GM21529 (cell line): ENCODE measurements at regions not wholly inside any gene's neighbourhood (a gene's known extent, or its start where the extent isn't known, plus 50 kb on each side); places are given as distances from the start of the nearest gene placed in this dataset.

Experiments
- ATAC-seq: cut with Tn5 transposase; IDR thresholded peaks from one replicate; pipeline ENCODE4 v1.9.1; 2021; ENCODE audit not compliant: unreplicated experiment

DNA sequence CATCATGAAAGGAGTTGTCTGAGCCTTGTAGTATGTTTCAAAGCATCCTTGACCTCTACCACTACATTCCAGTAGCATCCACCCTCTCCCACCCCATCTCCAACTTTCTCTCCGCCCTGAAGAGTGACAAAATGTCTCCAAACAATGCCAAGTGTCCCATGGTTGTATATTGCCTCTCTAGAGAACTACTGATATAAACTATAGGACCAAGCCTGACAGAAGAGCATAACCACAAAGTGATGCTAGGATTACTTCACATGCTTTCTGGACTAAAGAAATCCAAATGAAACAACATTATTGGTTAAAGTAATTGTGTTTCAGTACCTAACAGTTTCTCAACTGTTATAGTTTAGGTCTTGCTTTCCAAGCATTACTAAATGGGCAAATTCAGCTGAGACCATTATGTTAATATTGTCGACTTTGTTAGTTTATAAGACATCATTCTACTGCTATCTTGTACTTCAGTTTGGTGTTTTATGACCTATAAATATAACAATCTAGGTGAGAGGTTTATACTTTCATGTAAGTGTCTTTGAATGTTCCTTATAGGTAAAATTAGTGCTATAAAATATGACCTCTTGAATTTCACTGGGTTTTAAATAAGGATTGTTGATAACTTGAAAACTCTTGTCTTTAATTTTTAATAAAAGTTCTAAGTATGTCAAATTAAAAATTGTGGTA is 117.4 kb downstream of the SUCNR1 start:
- ATAC-seq, result no peak

DNA sequence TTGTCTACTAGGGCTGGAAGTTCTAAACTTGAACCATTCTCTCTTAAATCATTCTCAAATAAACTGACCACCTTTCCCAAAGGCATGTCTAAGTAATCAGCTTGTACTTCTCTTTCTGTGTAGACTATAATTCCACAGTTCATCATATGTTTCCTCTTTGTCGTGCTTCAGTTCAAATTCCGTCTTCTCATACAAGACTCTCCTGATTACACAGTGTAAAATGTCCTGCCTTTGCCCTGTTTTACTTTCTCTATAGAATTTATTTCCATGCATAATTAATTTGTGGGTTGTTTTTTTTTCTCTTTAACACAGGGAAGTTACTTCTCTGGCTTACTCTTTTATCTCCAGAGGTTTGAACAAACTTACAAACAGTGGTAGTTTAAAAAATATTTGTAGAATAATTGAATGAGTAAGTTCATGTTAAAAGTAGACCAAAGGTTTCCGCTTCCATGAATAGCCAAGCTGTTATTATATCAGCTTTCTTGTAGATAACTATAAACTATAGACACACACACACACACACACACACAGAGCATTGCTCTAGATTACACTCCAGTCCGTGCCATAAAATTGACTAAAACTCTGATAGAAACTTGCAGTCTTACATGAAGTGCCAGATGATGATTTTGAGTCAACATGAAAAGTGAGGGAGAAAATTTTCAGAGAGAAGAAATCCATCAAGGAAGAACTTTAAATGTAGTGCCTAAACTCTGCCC is 119.0 kb downstream of the SUCNR1 start:
- ATAC-seq, result no peak

DNA sequence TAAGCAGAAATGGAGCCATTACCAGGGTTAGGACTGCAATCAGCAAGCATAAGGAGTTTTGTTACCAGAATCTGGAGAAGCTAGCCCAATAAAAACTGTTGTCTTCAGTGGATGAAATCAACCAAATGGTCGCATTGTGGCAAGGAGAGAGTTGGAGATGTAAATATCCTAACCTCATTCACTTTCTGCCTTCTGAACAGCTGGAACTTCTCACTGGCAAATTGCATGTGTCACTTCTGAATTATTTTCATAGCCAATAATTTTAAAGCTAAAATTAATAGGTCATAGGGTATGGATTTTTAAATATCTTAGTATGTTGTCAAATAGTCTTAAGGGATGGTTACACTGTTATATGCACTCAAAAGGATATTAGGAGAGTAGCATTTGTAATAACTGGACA is 121.6 kb downstream of the SUCNR1 start:
- no peak for ATAC-seq

DNA sequence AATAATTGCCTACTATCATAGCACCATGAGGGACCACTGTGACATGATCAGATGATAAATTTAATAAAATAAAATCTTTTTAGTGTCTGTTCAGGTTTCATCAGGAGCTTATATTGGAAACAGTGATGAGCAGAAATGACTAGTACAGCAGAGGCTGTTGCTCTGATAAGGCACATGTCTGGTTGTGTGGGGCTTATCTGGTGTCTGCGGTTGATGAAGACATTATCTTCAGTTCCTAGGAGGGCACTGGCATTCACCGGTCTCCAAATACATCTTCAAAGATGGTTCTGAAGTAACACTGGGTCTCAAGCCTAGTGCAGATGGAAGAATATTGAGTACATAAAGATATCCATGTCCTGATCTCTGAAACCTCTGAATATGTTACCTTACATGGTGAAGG is 125.3 kb downstream of the SUCNR1 start:
- ATAC-seq, result no peak

DNA sequence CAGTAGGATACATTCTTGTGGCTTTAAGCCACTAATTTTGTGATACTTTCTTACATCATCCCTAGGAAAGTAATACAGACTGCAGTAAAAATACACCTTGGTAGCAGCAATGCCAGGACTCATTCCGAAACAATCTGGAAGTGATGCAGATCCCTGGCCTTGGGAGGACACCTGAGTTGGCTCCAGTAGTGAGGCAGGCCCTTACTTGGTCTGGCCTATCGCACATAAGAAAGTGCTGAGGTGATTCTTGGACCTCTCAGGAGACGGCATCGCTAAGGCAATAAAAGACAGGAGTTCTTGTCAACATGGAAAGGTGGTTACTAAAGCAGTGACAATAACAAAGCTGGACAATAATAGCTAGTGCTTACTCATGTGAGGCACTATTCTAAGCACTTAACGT is 126.5 kb downstream of the SUCNR1 start:
- no peak for ATAC-seq

DNA sequence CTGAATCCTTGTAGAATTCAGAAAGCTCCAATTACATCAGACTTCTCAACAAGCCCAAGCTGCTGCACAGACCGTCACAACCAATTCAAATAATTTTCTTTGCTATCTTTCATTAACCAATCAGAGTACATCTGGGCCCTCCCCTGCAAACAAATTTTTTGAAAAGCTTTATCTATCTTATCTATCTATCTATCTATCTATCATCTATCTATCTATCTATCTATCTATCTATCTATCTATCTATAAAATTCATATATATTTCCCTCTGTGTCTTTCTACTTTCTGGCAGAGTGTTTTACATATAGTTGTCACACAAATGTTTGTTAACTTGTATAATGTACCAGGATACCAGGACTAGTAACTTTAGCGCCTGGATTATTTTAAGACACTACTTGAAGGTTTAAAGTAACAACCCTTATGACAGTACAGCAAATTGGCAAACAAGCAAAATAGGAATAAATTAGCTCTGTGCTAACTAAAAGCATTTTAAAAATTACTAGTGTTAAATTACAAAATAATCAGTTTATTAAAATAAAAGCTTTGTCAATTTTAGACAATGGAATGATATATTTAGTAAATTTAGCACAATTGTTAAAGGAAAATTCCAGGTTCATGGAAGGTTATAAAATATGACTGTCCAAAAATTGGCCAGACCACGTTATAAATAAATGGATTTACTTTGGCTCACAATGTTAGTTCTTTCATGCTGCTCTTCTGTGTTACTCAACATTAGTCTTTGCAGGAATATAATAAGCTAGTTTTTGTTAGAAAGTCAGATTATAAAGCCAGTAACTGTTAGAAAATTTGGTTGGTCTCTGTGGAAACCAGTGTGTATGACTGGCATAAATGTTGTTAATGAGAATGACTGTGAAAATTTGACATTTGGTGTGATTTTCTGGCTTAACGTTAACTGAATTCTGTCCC is 138.6 kb downstream of the SUCNR1 start:
- ATAC-seq, result no peak

DNA sequence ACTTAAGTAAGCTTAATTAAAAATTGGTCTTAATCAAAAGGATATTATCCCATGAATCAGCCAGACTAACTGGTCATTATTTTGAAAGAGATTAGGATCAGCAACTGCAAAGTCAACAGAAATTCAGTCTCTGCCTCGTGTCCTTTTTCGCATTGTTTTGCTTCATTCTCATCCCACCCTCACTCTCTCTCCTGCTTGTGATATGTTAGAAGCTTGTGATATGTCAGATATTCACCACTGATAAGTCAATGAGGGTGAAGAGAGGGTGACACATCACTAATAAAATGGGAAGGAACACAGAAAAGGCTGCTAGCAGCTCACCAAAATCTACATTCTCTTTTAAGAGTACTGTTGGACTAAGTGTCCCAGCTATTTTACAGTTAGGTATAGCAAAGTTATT is 146.1 kb downstream of the SUCNR1 start:
- ATAC-seq, result no peak

DNA sequence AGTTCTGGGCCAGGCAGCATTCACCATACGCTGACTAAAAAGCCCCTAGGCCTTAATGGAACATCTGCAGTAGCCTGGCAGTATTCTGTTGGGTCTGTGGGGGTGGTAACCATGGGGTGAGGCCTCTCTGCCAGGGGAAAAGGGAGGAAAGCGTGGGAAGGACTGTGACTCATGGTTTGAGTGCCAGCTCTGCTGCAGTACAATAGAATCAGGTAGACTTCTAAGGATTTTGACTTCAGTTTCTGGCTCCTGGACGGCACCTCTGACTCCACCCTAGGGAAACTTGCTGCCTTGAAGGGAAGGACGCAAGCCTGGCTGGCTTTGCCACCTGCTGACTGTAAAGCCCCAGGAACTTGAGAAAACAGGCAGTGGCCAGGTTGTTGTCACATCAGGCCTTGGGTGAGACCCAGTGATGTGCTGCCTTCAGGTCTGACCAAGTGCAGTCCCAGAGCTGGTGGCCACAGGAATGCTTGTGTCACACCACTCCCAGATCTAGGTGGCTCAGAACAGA is 148.6 kb downstream of the SUCNR1 start:
- ATAC-seq, result no peak

DNA sequence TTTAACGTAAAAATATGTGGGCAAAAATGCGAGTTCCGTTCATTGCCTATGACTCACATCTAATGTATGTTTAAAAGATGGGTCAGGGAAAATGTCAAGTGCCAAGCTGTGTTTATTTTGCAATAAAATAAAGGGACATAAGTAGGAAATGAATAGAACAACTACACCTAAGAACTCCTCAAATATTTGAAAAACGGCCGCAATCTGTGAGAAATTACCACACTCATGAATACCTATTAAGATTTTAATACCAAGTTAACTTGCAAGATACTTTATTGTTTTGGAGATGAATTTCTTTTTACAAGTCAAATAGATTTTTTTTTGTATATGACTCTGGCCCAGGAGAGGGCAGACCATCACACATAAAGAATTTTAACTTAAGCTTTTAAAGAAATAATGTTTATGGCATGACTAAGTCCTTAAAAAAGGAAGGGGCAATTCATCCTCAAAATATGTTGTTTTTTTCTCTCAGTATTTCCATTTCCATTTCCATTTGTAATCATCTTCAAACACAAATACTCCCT is 152.7 kb downstream of the SUCNR1 start:
- no peak for ATAC-seq

DNA sequence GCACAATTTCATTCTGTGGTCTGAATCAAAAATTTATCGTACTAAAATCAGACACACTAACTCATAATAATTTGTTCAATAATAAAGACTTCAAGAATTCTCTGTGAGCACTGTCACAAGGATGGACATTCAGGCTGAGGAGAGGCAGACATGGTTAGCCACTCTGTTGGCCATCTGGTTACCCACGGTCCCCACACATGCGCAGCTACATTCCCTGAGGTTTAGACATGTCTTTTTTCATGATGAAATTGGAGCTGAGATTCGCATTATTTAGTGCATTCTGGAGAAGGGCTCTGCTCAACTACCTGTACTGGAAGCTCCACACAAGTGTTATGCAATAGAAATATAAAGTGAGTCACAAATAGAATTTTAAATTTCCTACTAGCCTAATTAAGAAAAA is 156.9 kb downstream of the SUCNR1 start:
- no peak for ATAC-seq

DNA sequence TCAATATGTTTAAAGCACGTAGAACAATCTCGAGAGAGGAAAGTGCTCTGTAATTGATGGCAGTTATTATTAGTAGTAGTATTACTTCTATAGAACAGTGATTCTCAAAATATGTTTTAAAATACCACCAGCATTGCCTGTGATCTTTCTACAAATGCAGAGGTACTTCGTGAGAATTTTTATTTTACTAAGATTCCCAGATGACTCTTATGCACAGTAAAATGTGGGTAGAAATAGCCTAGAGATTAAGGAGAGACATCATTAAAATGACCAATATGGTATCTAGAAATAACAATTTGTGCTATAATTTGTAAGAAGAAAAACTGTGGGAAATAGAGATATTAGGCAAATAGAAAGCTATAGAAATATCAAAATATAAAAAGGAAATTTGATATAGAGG is 157.9 kb downstream of the SUCNR1 start:
- no peak for ATAC-seq

DNA sequence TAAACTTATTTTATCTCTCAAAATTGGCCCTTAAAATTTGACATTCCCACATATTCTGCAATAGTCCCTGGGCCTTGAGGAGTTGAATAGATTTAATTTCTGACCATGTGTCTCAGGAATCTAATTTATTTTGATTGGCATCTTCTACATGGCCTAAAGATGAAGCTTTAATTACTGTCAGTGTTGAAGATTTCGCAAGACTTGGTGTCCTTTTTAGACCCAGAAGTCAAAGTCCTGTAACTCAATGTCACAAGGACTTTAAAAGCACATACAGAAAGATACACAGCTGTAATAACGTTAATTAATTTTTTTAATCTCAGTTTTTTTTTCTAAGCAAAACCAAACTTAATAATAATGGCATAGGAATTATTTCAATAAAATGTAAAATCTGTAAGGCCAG is 163.9 kb downstream of the SUCNR1 start:
- ATAC-seq, result no peak

DNA sequence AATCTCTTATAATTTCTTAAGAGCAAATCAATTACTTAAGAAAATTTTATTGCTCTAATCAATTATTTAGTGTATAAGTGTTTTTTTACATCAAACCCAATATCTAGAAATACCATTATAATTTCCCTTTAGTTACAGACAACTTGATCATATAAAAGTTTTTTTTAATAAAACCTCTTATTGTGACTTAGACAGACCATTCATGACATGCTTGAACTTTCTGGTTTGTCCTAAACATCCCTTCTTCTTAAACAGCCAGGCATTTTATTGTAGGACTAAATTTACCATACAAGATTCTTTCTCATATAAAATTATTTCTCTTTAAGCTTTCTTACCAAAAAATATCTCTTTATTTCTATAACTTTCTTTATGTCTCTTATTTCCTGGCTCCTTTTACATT is 164.5 kb downstream of the SUCNR1 start:
- no peak for ATAC-seq

DNA sequence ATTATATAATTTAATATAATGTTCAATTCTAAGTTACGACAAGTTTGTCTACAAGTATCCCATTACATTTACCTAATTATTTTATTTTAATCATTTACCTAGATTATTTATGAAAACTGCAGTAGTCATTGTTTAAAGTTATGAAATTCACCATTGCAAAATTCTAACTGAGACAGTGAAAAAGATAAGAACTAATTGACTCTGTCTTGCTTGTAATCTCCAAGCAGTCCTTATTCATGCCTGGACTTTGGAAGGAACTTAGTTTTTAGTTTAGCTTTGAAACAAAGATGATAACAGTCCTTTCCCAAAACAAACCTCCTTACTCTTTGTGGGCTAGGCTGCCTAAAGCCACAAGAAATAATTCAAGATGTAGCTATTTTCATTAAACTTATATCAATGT is 165.0 kb downstream of the SUCNR1 start:
- no peak for ATAC-seq

DNA sequence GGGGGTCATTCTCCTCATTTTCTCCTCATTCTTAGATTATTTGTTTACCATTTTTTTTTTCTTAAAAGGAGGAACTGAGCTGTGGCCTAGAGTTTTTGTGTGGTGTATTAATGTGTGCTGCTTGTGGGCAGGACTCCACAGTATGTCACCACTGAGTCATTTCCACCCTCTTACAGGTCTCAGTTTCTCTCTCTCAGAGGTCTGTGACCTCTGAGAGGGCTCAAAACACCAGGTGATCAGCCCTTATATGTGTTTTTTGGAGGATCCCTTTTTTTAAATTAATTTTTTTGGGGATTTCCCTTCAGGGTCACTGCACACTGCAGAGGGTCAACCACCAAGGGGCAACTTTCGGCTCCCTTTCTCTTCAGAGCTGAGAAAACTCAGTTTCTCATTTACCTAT is 166.4 kb downstream of the SUCNR1 start:
- peak; percentile 99 for ATAC-seq

DNA sequence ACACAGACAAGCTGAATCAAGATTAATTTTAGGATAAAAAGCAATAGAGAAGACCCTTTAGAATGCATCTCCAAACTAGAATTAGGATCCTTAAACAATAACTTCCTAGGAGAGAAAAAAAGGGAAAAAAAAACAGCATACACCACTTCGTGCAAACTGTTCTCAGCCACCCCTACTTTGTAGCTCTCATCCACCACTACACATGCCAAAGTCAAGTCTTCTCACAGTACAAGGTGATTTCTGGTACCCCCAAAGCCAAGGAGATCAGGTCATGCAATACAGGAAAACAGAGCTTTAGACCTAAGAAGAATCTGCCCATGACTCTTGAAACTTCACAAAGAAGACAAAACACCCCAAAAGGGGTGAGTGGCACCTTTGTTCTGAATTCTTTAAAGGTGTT is 166.9 kb downstream of the SUCNR1 start:
- ATAC-seq, result peak; percentile 7

DNA sequence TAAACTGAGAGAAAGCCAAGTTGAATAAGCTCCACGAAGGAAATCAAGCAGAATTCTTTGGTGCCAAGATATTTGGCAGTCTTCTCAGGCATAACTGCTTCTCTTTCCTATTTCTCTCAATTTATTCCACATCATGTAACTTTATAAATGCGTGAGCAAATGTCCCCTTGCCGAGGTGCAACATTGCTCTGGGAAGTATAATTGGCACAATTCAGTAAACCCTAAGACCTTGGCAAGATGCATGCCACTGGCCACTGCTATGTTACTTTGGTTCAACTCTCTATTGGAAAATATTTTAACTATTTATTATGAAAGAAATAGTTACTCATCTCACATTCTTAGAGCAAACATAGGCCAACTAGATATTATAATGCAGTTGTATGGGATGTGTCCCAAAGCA is 170.2 kb downstream of the SUCNR1 start:
- no peak for ATAC-seq

DNA sequence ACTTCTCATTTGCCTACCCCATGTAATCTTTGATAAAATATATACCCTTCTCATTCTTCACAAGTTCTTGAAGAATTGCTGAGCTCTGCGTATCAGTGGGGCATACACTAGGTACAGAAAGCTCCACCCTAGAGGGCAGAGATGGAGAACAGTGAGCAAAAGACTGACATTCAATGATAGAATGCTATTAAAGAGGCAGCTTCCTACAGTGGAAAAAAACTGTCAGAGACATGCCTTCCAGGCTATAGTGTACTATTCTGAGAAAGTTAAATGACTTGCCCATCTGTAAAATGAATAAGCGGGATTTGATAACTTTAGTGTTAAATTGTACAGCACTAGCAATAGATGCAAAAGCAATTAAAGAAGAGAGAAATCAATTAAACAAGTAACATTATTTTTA is 172.8 kb downstream of the SUCNR1 start:
- no peak for ATAC-seq

DNA sequence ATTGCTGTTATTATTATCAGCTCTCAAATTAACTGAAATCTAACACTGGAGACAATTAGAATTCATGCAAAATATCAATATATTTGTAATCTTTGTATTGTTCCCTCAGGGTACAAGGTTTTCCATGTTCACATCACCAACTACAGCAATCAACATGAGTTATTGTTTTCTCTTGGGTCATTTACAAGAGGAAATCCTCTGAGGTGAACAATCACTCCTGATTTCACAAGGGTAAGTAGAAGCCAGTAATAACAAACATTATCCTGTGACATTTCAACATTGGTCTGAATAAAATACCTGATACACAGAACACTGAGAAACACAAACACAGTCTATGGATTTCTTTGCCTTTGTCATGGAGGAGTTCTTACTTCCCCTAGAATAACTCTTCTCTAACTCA is 174.0 kb downstream of the SUCNR1 start:
- ATAC-seq, result no peak

DNA sequence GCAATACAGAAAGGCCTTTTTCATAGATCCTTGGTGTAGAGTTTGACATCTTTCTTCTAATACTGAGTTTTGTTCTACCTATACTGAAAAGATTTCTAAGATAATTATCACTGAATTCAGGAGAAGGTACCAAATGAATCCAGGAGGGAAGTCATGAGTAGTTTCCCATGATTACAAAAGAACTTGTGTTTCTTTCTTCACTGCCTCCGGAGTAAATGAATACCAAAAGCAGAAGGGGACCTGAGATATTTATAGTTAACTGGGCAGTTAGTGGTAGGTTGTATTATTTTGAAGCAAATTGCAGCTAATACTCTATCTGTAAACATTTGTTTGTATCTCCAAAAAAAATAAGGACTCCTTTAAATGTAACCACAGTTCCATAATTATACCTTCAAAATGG is 175.4 kb downstream of the SUCNR1 start:
- no peak for ATAC-seq

DNA sequence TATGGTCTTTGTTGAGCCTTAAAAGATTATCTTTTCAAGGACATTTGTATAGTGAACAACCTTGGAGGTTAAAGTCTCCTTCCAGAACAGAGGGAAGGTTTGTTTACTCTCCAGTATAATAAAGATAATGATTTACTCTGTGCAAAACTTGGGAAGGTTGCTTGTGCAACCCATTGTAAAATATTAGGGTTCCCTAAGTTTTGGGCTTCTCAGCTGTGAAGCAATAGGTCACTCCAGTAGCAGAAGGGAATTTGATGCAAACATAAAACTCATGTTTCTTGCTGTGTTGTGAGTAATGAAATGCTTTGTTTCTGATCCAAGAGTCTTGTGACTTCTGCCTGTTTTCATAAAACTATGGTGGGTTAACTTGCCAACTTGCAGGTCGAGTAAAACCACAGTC is 177.5 kb downstream of the SUCNR1 start:
- ATAC-seq, result no peak
